T-helper 22 cell (primary cell): ENCODE measurements at regions not wholly inside any gene's neighbourhood (a gene's known extent, or its start where the extent isn't known, plus 50 kb on each side); places are given as distances from the start of the nearest gene placed in this dataset.

Source experiments
- DNase-seq: peaks from one replicate; pipeline ENCODE4 v3.0.0-alpha.2; 2020; ENCODE audit warnings: low read depth

DNA sequence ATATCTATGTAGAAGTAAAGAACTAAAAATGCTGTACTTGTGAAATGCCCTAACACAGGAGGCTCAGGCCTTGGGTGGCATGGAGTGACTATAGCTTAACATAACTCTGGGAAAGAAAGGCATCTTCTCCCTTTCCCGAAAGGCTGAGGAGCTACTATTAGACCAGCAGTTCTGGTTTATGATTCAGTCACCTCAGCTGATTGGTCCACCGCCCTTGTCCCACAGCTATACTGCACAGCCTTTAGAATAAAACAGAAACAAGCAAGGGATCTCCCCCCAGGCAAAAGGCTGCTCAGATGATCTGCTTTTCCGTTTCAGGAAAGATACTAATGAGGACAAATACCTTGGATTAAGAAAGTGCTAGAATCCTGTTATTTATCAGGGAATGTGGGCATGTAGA, 171.3 kb downstream of the SNCA start:
- no peak for DNase-seq

GRCh38 chr4:89664521-89664920, 172.4 kb downstream of the SNCA start:
- no peak for DNase-seq

GRCh38 chr4:89661173-89661899, 175.6 kb downstream of the SNCA start:
- no peak for DNase-seq

GRCh38 chr4:89660444-89661172, 176.4 kb downstream of the SNCA start:
- no peak for DNase-seq

- DNase-seq = no peak
Observed at GRCh38 chr4:89658701-89659024, 178.3 kb downstream of the SNCA start.

DNA sequence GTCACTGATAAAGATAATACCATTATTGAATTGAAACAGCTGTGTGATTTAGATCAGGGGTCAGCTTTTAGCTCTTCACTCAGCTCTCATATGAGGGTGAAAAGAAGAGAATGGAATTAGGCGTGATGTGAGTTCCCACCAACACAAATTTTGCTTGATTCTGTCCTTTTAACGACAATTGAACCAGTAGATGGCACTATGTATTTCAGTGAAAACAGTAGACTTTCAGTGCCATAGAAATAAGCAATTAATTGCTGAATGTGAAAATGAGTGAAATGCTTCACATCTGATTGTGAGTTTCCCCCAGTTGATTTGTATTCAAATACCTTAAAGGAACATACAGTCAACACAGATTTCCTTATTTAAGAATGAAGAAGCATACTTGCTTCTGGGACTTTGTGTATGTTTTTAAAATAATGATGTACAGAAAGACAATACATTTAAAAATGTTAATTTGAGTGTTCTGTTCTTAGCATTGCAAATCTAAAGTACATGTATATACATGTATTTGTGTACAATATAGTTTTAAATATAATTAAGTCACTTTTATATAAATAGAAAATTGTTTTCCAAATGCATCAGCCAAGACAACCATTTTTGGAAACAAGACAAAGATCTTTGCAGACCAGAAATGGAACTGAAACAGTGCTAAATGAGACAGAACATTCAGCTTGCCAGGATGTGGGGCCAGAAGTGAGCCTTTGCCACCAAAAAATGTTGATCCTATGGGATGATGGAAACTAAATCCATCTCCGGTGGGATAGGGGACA, 178.8 kb downstream of the SNCA start:
- DNase-seq = no peak

GRCh38 chr4:89653012-89653411, 183.9 kb downstream of the SNCA start:
- DNase-seq = no peak

- DNase-seq = no peak
Observed at GRCh38 chr4:89645482-89645881, 191.5 kb downstream of the SNCA start.

- DNase-seq = no peak
Observed at GRCh38 chr4:89641367-89641687, 195.6 kb downstream of the SNCA start.

DNA sequence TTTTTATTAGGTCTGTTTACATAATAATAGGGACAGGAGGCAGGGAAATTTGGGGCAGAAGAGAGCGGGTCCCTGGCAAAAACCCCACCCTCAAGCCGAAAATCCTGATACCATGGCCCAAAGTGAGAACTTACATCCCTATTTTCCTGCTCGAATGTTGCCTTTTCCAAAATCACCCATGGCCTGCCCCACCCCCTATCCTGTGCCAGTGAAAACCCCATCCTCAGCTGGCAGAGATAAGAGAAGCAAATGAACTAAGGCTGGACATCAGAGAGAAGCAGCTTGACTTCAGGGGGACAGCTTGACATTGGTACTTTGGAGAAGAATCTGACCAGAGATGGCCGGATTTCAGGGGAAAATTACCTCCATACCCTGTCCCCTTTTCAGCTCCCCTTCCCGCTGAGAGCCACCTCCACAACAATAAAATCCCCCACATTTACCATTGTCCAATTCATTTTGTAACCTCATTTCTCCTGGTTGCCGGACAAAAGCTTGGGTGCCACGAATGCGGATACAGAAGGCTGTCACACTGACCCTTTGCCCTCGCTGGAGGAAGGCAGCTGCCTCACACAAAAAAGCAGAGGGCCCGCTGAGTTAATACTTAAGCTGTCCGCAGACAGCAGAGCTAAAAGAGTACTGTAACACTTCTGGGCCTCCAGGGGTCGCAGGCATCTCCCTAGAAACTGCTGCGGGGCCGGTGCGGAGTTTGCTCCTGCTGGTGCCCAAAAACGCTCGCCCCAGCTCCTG, 196.2 kb downstream of the SNCA start:
- no peak for DNase-seq

- no peak for DNase-seq
Observed at GRCh38 chr4:89639395-89639794, 197.6 kb downstream of the SNCA start.

DNA sequence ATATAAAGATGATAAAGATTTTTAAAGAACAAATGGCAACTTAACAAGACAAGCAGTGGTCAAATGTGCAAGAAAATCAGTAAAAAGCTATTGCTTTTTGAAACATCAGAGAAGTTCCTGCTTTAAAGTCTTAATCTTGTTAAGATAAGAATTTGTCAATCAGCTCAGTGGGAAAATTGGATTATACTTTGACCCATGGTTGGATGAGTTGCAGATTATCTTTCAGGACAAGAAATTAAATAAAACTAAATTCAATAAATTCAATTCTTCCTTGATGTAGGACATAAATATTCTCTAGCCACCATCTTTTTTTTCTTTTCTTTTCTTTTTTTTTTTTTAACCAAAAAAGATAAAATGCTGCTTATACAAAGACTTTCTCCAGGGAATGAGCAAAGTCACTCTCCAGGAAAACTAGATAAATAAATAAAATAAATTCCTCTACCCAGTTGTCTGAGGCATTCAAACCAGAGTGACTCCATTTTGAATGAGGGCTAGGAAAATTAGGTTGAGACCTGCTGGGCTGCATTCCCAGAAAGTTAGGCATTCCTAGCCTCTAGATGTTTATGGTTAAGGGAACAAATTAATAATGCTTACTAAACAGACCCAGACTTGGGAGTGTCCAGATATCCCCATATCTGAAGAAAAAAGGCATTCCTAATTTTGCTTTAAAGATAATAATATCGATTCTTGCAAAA, 211.2 kb downstream of the SNCA start:
- no peak for DNase-seq

DNA sequence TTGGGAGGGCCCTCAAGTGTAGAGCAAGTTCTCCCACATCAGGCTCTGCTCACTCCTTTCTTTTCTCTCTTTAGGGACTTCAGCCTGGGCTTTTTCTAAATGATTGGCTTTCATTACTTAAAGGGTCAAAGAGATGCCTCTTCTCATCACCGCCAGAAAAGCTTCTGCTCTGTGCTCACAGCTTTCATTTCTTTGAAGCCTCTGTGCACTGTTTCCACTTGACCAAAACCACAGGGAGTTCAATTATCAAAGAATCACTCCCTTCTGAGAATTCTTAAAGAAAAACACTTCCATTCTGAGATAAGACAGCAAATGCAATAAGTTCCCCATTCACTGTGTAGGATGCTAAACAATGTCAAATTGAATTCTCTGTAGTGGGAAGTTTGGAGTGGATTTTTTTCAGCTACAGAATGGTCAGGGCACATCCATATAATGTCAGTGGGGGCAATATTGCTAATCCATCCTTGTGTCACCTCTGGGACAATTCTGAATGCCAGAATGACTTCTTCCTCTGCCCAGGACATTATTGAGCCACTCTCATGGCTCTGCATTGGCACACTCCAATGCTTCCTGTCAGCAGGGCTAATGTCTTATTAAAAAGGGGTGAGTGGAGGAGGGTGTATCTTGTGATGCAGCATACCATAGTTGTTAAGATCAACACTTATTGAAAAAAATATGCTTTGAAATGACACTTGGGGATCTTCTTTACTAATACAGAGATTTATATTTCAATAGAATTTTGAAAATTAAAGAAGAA, 217.6 kb downstream of the SNCA start:
- no peak for DNase-seq

- no peak for DNase-seq
Observed at GRCh38 chr4:89618151-89618550, 218.8 kb downstream of the SNCA start.

- DNase-seq = no peak
Observed at GRCh38 chr4:89617317-89617716, 219.6 kb downstream of the SNCA start.

DNA sequence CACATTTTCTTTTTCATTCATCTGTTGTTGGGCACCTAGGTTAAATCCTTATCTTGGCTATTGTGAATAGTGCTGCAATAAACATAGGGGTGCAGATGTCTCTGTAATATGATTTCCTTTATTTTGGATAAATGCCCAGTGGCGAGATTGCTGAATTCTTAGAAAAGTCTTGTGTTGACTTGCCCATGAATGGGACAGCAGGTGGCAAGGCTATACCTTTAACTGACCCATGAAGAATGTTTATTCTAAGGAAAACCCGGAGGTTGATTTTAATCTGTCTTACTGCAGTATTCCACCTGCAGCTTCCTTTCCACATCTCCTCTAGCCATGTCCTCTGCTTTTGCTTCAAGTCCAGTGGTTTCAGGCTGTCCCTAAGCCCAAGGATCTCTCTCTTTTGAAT, 220.6 kb downstream of the SNCA start:
- no peak for DNase-seq

DNA sequence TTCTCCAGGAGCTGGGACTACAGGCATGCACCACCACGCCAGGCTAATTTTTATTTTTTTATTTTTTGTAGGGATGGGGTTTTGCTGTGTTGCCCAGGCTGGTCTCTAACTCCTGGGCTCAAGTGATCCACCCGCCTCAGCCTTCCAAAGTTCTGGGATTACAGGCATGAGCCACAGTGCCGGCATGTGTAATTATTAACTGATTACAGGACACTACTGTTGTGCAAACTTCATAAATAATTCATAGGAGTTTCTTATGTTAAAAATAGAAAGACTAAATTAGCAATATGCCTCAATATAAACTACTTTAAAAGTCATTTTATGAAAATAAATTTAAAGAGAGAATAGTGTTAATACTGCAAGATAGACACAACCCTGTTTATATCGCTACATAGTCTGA, 221.9 kb downstream of the SNCA start:
- DNase-seq = no peak

DNA sequence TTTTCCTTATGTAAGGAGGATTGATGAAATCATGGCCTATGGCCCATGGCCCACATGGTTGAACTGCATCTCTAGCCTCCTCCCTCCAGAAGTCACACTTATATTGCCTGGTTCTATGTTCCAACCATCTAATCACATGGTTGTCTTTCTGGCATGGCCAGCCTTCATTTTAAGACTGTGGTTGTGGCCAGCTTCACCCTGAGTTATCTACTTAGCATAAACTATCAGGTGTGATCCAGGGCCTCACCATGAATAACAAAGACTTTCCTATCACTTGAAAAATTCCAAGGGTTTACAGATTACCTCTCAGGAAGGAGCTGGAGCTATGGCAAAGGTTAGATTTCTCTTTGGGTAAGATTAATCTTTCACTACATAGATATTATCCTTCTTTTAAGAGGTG, 222.8 kb downstream of the SNCA start:
- no peak for DNase-seq

DNA sequence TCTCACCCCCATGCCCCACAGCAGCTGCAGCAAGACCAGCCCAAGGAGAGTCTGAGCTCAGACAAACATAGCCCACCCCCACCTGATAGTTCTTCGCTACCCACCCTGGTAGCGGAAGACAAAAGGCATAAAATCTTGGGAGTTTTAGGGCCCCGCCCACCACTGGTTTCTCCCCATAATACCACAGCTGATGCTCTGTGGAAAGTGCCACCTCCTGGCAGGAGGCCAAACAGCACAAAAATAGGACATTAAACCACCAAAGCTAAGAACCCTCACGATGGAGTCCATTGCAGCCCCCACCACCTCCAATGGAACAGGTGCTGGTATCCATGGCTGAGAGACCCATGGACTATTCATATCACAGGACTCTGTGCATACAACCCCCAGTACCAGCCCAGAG, 226.7 kb downstream of the SNCA start:
- no peak for DNase-seq

DNA sequence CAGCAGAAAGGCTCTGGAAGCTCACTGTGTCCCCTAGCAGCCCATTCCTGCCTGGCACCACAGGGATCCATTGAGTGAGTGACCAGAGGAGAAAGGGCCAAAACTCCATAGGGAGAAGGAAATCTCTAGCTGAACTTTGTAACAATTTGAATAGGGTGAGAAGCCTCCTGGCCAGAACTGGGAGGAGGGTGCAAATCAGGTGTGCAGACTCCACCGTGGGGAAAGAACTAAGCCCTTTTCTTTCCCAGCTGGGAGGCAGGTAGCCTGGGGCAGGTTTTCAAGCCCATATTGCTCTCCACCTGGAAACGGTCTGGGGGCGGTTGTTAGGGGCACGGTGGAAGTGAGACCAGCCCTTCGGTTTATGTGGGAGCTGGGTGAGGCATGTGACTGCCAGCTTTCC, 227.2 kb downstream of the SNCA start:
- no peak for DNase-seq

GRCh38 chr4:89604951-89605350, 232.0 kb downstream of the SNCA start:
- no peak for DNase-seq
